Lung (tissue), 11 donors: ENCODE measurements at regions not wholly inside any gene's neighbourhood (a gene's known extent, or its start where the extent isn't known, plus 50 kb on each side); places are given as distances from the start of the nearest gene placed in this dataset.

Experiments used
- ATAC-seq: fragments of 200-7000 bp; cut with Tn5 transposase; one replicate; pipeline ENCODE4 v1.9.1; 2020; ENCODE audit warnings: moderate number of reproducible peaks; ENCODE audit not compliant: insufficient read depth, low FRiP score
- DNase-seq, 3 donors: peaks; one replicate each; pipeline ENCODE4 v3.0.0-alpha.2; 2013 to 2017
- H3K27ac ChIP-seq, 2 donors: one replicate each; pipeline ENCODE4 v1.5.1; 2013; ENCODE audit warnings: mild to moderate bottlenecking in 2 of 2, moderate library complexity in 2 of 2, control low read depth in 1 of 2, inconsistent platforms in 1 of 2, low read depth in 1 of 2, low read length in 1 of 2
- H3K27me3 ChIP-seq, 3 donors: one replicate each; pipeline ENCODE4 v1.5.1; 2013; ENCODE audit warnings: low read length in 2 of 3; ENCODE audit not compliant: control insufficient read depth in 3 of 3, insufficient read depth in 3 of 3
- H3K36me3 ChIP-seq, 4 donors: one replicate each; pipeline ENCODE4 v1.5.1; 2013; ENCODE audit warnings: low read length in 4 of 4, mild to moderate bottlenecking in 1 of 4, moderate library complexity in 1 of 4; ENCODE audit not compliant: control insufficient read depth in 4 of 4, insufficient read depth in 4 of 4
- H3K4me1 ChIP-seq, 5 donors: one replicate each; pipeline ENCODE4 v1.5.1; 2013; ENCODE audit warnings: low read length in 5 of 5, mild to moderate bottlenecking in 2 of 5, moderate library complexity in 1 of 5; ENCODE audit not compliant: control insufficient read depth in 5 of 5, insufficient read depth in 5 of 5
- H3K4me3 ChIP-seq: one replicate; pipeline ENCODE4 v1.5.1; 2013; ENCODE audit warnings: mild to moderate bottlenecking, control low read depth, moderate library complexity
- H3K9ac ChIP-seq, 2 donors: one replicate each; pipeline ENCODE4 v1.5.1; 2013; ENCODE audit warnings: low read length in 2 of 2, control low read depth in 1 of 2; ENCODE audit not compliant: insufficient read depth in 1 of 2
- H3K9me3 ChIP-seq, 4 donors: one replicate each; pipeline ENCODE4 v1.5.1; 2013; ENCODE audit warnings: low read length in 3 of 4, mild to moderate bottlenecking in 1 of 4, moderate library complexity in 1 of 4; ENCODE audit not compliant: control insufficient read depth in 4 of 4, insufficient read depth in 3 of 4
- WGBS, 2 donors: extraction: QIAGEN DNeasy Blood & Tissue Kit; methylation state at CpG; one replicate each; pipeline ENCODE4 v1.1.7; 2013; 5-methylcytosine and 5-hydroxymethylcytosine counted together
- TF ChIP-seq, protein P1 (sequence below): IDR thresholded peaks from 2 replicates; pipeline ENCODE4 v1.5.1; 2012; ENCODE audit warnings: mild to moderate bottlenecking; ENCODE audit errors: control extremely low read depth, extremely low read depth
- donor health status: control.
- donor health status: control.
- donor health status: Bipolar disorder and iron deficiency.
- donor health status: healthy.
- donor health status: DM: yes; HTN: yes; CAD: no.

DNA sequence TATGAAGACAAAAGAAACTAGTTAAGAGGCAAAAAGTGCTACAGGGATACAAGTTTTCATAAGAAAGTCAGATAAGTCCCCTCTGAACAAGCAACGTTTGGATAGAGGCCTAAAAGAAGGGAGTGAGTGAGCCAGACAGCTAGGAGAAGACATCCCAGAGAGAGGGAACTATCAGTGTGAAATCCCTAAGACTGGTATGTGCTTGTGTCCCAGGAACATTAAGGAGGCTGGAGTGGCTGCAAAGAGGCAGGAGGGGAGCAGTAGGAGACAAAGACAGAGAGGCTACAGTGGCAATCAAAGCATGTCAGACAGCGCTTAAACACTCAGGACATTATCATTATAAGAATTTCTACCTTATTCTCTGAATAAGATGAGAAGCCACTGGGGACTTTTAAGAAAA, 139.1 kb upstream of the STK32A start:
- H3K4me3 ChIP-seq, result no peak overlapping the region
- ATAC-seq (no peak), DNase-seq (no peak)
- no peak overlapping the region for H3K9ac ChIP-seq
- TF ChIP-seq, protein P1, sequence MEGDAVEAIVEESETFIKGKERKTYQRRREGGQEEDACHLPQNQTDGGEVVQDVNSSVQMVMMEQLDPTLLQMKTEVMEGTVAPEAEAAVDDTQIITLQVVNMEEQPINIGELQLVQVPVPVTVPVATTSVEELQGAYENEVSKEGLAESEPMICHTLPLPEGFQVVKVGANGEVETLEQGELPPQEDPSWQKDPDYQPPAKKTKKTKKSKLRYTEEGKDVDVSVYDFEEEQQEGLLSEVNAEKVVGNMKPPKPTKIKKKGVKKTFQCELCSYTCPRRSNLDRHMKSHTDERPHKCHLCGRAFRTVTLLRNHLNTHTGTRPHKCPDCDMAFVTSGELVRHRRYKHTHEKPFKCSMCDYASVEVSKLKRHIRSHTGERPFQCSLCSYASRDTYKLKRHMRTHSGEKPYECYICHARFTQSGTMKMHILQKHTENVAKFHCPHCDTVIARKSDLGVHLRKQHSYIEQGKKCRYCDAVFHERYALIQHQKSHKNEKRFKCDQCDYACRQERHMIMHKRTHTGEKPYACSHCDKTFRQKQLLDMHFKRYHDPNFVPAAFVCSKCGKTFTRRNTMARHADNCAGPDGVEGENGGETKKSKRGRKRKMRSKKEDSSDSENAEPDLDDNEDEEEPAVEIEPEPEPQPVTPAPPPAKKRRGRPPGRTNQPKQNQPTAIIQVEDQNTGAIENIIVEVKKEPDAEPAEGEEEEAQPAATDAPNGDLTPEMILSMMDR, result no peak
- H3K9me3 ChIP-seq, result no peaks in the 10 kb centered on the region
- H3K27me3 ChIP-seq, result no peaks in the 10 kb centered on the region
- no peak overlapping the region for H3K27ac ChIP-seq
- no peaks in the 10 kb centered on the region for H3K36me3 ChIP-seq
- H3K4me1 ChIP-seq, result no peaks in the 10 kb centered on the region
- WGBS, 2 donors, result 68 to 78% methylated on average over 2 of the region's 2 CpGs

DNA sequence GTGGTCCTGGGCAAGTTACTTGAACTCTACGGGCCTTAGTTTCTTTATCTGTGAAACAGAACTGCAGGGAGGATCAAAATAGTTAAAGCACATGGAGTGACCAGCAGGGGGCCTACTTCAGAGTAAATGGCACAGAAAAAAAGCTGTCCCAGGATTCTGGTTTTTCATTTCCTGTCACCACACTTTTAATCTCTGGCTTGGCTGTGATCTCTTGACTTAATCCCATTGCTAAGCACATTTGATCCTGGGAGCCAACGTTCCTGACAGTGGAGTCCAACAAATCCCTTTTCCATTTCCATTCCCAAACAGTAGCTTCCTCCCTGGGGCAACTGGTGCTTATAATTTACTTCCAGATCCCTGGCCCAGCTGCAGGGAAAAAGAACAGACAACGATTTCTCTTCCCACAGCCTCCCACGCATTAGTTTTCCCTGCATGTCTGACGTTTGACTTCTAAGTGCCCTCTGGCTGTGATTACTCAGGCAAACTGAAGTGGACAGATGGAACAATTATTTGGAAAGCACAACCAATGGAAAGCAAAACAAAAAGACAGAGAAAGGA, 136.5 kb upstream of the STK32A start:
- Histone ChIP-seq H3K36me3 (no peaks in the 10 kb centered on the region), H3K27ac (no peak overlapping the region), H3K9me3 (no peaks in the 10 kb centered on the region), H3K4me3 (no peak overlapping the region), H3K4me1 (no peaks in the 10 kb centered on the region), H3K27me3 (no peaks in the 10 kb centered on the region), H3K9ac (no peak overlapping the region)
- TF ChIP-seq, protein P1, result no peak
- peak; percentile 6 to 28 (median 17) for DNase-seq
- WGBS, 2 donors, result 19 to 28% methylated on average over 5 of the region's 5 CpGs
- peak; percentile 41 for ATAC-seq

DNA sequence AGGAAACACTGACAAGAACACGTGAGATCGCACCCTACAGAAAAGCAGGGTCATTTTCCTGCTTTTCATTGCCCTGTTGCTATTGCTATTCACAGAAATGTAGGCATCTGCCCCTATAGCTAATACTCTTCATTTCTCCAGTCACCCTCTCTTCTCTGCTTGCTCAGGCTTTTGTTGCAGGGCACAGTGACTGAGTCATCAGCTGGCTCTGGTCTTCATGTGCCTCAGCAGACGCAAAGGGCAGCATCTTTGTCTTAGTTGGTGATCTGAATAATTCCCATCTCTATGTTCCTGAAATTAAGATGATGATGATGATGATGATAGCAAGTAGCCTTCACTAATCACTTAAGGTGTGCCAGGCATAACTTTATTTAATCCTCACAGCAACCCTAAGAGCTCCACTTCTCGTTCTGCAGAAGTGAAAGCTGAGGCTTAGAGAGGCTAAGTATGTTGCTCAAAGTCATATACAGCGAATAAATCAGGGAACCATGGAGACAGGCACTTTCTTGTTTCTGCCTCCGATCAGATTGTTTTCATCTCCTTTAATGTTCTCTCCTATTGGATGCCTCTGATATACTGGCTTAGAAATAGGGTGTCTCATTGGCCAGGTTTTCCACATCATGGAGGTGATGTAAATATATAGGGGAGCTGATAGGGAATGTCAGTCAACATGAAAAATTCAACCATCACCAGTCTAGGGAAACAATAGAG, 133.0 kb upstream of the STK32A start:
- Histone ChIP-seq H3K4me3 (no peak overlapping the region), H3K9me3 (no peaks in the 10 kb centered on the region), H3K4me1 (no peaks in the 10 kb centered on the region), H3K27ac (no peak overlapping the region), H3K9ac (no peak overlapping the region), H3K36me3 (no peaks in the 10 kb centered on the region), H3K27me3 (no peaks in the 10 kb centered on the region)
- TF ChIP-seq, protein P1, result no peak
- ATAC-seq, result no peak
- 77 to 84% methylated on average over 6 of the region's 6 CpGs for WGBS, 2 donors
- DNase-seq, result no peak
